ENCODE measurements at regions not wholly inside any gene's neighbourhood (a gene's known extent, or its start where the extent isn't known, plus 50 kb on each side); places are given as distances from the start of the nearest gene placed in this dataset.

- H3K36me3 ChIP-seq (ENCODE audit: control insufficient read depth, insufficient read depth, low read length) = no peaks in the 10 kb centered on the region
- ChIA-PET POLR2A (no interaction called here), CTCF (no interaction called here)
- no peak overlapping the region for H3K4me3 ChIP-seq (ENCODE audit: low read depth, low read length)
- no peak for TF ChIP-seq CTCF (IDR thresholded peaks at IDR 0.05; ENCODE audit: insufficient read depth, low read depth, low read length)
- DNase-seq (ENCODE audit: low read depth) = no peak
- H3K27me3 ChIP-seq (ENCODE audit: control insufficient read depth, insufficient read depth, low read length) = no peaks in the 10 kb centered on the region
These were observed 197.1 kb downstream of the SPRY1 start for GRCh38 chr4:123593655-123594054.

GRCh38 chr4:123596805-123597204, 200.2 kb downstream of the SPRY1 start:
- no peak for TF ChIP-seq CTCF (IDR thresholded peaks at IDR 0.05; ENCODE audit: insufficient read depth, low read depth, low read length)
- Histone ChIP-seq H3K27me3 (ENCODE audit: control insufficient read depth, insufficient read depth, low read length) (no peaks in the 10 kb centered on the region), H3K36me3 (ENCODE audit: control insufficient read depth, insufficient read depth, low read length) (no peaks in the 10 kb centered on the region), H3K4me3 (ENCODE audit: low read depth, low read length) (no peak overlapping the region)
- no peak for DNase-seq (ENCODE audit: low read depth)
- POLR2A ChIA-PET = no interaction called here
- CTCF ChIA-PET = no interaction called here

- no peak for DNase-seq (ENCODE audit: low read depth)
- ChIA-PET CTCF (no interaction called here), POLR2A (no interaction called here)
- Histone ChIP-seq H3K4me3 (ENCODE audit: low read depth, low read length) (no peak overlapping the region), H3K27me3 (ENCODE audit: control insufficient read depth, insufficient read depth, low read length) (no peaks in the 10 kb centered on the region), H3K36me3 (ENCODE audit: control insufficient read depth, insufficient read depth, low read length) (no peaks in the 10 kb centered on the region)
- no peak for TF ChIP-seq CTCF (IDR thresholded peaks at IDR 0.05; ENCODE audit: insufficient read depth, low read depth, low read length)
These were observed 201.0 kb downstream of the SPRY1 start for GRCh38 chr4:123597586-123597985.

GRCh38 chr4:123598331-123598730, 201.7 kb downstream of the SPRY1 start:
- ChIA-PET CTCF (no interaction called here), POLR2A (no interaction called here)
- Histone ChIP-seq H3K36me3 (ENCODE audit: control insufficient read depth, insufficient read depth, low read length) (no peaks in the 10 kb centered on the region), H3K4me3 (ENCODE audit: low read depth, low read length) (no peak overlapping the region), H3K27me3 (ENCODE audit: control insufficient read depth, insufficient read depth, low read length) (no peaks in the 10 kb centered on the region)
- DNase-seq (ENCODE audit: low read depth) = no peak
- no peak for TF ChIP-seq CTCF (IDR thresholded peaks at IDR 0.05; ENCODE audit: insufficient read depth, low read depth, low read length)

GRCh38 chr4:123599061-123599919, 202.7 kb downstream of the SPRY1 start:
- Histone ChIP-seq H3K36me3 (ENCODE audit: control insufficient read depth, insufficient read depth, low read length) (no peaks in the 10 kb centered on the region), H3K4me3 (ENCODE audit: low read depth, low read length) (no peak overlapping the region), H3K27me3 (ENCODE audit: control insufficient read depth, insufficient read depth, low read length) (no peaks in the 10 kb centered on the region)
- CTCF ChIA-PET = no interaction called here
- DNase-seq (ENCODE audit: low read depth) = no peak
- POLR2A ChIA-PET = no interaction called here
- no peak for TF ChIP-seq CTCF (IDR thresholded peaks at IDR 0.05; ENCODE audit: insufficient read depth, low read depth, low read length)
